CD14-positive monocyte (primary cell): ENCODE measurements at regions not wholly inside any gene's neighbourhood (a gene's known extent, or its start where the extent isn't known, plus 50 kb on each side); places are given as distances from the start of the nearest gene placed in this dataset.

Experiments used
- DNase-seq, 3 donors: peaks; one replicate each; pipeline ENCODE4 v3.0.0-alpha.2; 2011 to 2022
- H2AFZ ChIP-seq: 2 replicates; pipeline ENCODE4 v1.6.0; 2012; ENCODE audit warnings: mild to moderate bottlenecking, low read depth, low read length, inconsistent platforms; ENCODE audit not compliant: insufficient read depth, poor library complexity, severe bottlenecking
- H3K27ac ChIP-seq, 2 donors: 1 replicate in 1 of 2; 2 replicates in 1 of 2; pipeline ENCODE4 v1.5.1; 2012 to 2013; ENCODE audit warnings: low read length in 2 of 2, control low read depth in 1 of 2, inconsistent platforms in 1 of 2, low read depth in 1 of 2, mild to moderate bottlenecking in 1 of 2
- H3K27me3 ChIP-seq, 2 donors: one replicate each; pipeline versions ENCODE4 v1.6.0 to v1.6.1; 2011 to 2013; ENCODE audit warnings: low read length in 2 of 2; ENCODE audit not compliant: control insufficient read depth in 2 of 2, insufficient read depth in 2 of 2
- H3K36me3 ChIP-seq, 2 donors: replicated peaks in 1 of 2; 1 replicate in 1 of 2; 2 replicates in 1 of 2; pipeline versions ENCODE4 v1.5.1 to v1.6.1; 2012 to 2013; ENCODE audit warnings: low read length in 2 of 2, control low read depth in 1 of 2, inconsistent platforms in 1 of 2, mild to moderate bottlenecking in 1 of 2; ENCODE audit not compliant: insufficient read depth in 2 of 2, control insufficient read depth in 1 of 2
- H3K4me1 ChIP-seq, 2 donors: 1 replicate in 1 of 2; 2 replicates in 1 of 2; pipeline versions ENCODE4 v1.5.1 to v1.6.1; 2012 to 2013; ENCODE audit warnings: low read length in 2 of 2, control low read depth in 1 of 2, inconsistent platforms in 1 of 2, mild to moderate bottlenecking in 1 of 2, moderate library complexity in 1 of 2; ENCODE audit not compliant: insufficient read depth in 2 of 2, control insufficient read depth in 1 of 2
- H3K4me2 ChIP-seq: replicated peaks from 2 replicates; pipeline ENCODE3; 2012; ENCODE audit warnings: low read length, moderate library complexity, mild to moderate bottlenecking; ENCODE audit not compliant: poor library complexity, severe bottlenecking; ENCODE audit errors: extremely low read depth
- H3K4me3 ChIP-seq, 3 experiments: fragments of 200-600 bp in 1 of 3; sonication (generic) in 1 of 3; replicated peaks in 1 of 3; 1 replicate in 2 of 3; 2 replicates in 1 of 3; pipeline ENCODE4 v1.5.1; 2011 to 2013; ENCODE audit warnings: low read length in 3 of 3, mild to moderate bottlenecking in 3 of 3, control low read depth in 2 of 3, low read depth in 2 of 3, inconsistent platforms in 1 of 3, moderate library complexity in 1 of 3
- H3K79me2 ChIP-seq: 2 replicates; pipeline ENCODE4 v1.6.0; 2012; ENCODE audit warnings: mild to moderate bottlenecking, control low read depth, inconsistent platforms, low read length, moderate library complexity; ENCODE audit not compliant: insufficient read depth
- H3K9ac ChIP-seq: 2 replicates; pipeline ENCODE4 v1.6.0; 2017; ENCODE audit warnings: low read length, mild to moderate bottlenecking; ENCODE audit not compliant: insufficient read depth, poor library complexity, severe bottlenecking
- H3K9me3 ChIP-seq, 2 donors: replicated peaks in 1 of 2; 1 replicate in 1 of 2; 2 replicates in 1 of 2; pipeline versions ENCODE4 v1.5.1 to v1.6.1; 2012 to 2013; ENCODE audit warnings: low read length in 2 of 2, control low read depth in 1 of 2; ENCODE audit not compliant: control insufficient read depth in 1 of 2, insufficient read depth in 1 of 2
- H4K20me1 ChIP-seq: 2 replicates; pipeline ENCODE4 v1.6.0; 2012; ENCODE audit warnings: mild to moderate bottlenecking, low read length, control low read depth, moderate library complexity; ENCODE audit not compliant: insufficient read depth
- H3K27ac Mint-ChIP-seq, 7 donors: one replicate each; pipeline ENCODE4 v1.8.0; 2020; ENCODE audit warnings: mild to moderate bottlenecking in 7 of 7, mixed read lengths in 7 of 7, moderate library complexity in 6 of 7, inconsistent platforms in 2 of 7
- H3K27me3 Mint-ChIP-seq, 3 donors: one replicate each; pipeline ENCODE4 v1.8.0; 2021 to 2022; ENCODE audit warnings: low read depth in 3 of 3, mild to moderate bottlenecking in 3 of 3, mixed read lengths in 3 of 3, moderate library complexity in 3 of 3, inconsistent platforms in 1 of 3
- H3K36me3 Mint-ChIP-seq, 2 donors: one replicate each; pipeline ENCODE4 v1.8.0; 2020; ENCODE audit warnings: mixed read lengths in 2 of 2, inconsistent platforms in 1 of 2, mild to moderate bottlenecking in 1 of 2
- H3K4me1 Mint-ChIP-seq: one replicate; pipeline ENCODE4 v1.8.0; 2020; ENCODE audit warnings: mild to moderate bottlenecking, mixed read lengths
- H3K4me3 Mint-ChIP-seq, 2 donors: one replicate each; pipeline ENCODE4 v1.8.0; 2020; ENCODE audit warnings: mild to moderate bottlenecking in 2 of 2, mixed read lengths in 2 of 2, moderate library complexity in 1 of 2
- H3K9me3 Mint-ChIP-seq, 7 donors: one replicate each; pipeline ENCODE4 v1.8.0; 2020 to 2022; ENCODE audit warnings: mixed read lengths in 7 of 7, mild to moderate bottlenecking in 6 of 7, moderate library complexity in 6 of 7, inconsistent platforms in 2 of 7
- whole genome bisulfite sequencing: methylation state at CpG from one replicate; pipeline ENCODE4 v1.1.5; 2013; ENCODE audit warnings: missing lambda C conversion rate; ENCODE audit not compliant: insufficient coverage; 5-methylcytosine and 5-hydroxymethylcytosine counted together
- intact Hi-C, 2 donors: fragments of 100-400 bp; cut with micrococcal nuclease; formaldehyde crosslinking; loops; one replicate each; pipeline versions ENCODE4 v1.15.0 to v1.15.1; 2023
- TF ChIP-seq, protein P1 (sequence below): fragments of 200-600 bp; IDR thresholded peaks from one replicate; pipeline ENCODE4 v1.8.0; 2022; ENCODE audit warnings: antibody characterized with exemption, mild to moderate bottlenecking

- H3K79me2 ChIP-seq: no peaks in the 10 kb centered on the region
- no peaks in the 10 kb centered on the region for H3K9me3 ChIP-seq
- H3K27me3 Mint-ChIP-seq: peaks cover 3 to 10% (median 5%) of the 10 kb centered on the region in 3 donors
- no peaks in the 10 kb centered on the region for H3K4me1 ChIP-seq
- no peaks in the 10 kb centered on the region for H3K27me3 ChIP-seq
- H3K27ac ChIP-seq: no peak overlapping the region
- no peak overlapping the region for H3K9ac ChIP-seq
- no peak overlapping the region for H3K27ac Mint-ChIP-seq
- no peak overlapping the region for H3K4me2 ChIP-seq
- no peak overlapping the region for H2AFZ ChIP-seq
- TF ChIP-seq, protein P1, sequence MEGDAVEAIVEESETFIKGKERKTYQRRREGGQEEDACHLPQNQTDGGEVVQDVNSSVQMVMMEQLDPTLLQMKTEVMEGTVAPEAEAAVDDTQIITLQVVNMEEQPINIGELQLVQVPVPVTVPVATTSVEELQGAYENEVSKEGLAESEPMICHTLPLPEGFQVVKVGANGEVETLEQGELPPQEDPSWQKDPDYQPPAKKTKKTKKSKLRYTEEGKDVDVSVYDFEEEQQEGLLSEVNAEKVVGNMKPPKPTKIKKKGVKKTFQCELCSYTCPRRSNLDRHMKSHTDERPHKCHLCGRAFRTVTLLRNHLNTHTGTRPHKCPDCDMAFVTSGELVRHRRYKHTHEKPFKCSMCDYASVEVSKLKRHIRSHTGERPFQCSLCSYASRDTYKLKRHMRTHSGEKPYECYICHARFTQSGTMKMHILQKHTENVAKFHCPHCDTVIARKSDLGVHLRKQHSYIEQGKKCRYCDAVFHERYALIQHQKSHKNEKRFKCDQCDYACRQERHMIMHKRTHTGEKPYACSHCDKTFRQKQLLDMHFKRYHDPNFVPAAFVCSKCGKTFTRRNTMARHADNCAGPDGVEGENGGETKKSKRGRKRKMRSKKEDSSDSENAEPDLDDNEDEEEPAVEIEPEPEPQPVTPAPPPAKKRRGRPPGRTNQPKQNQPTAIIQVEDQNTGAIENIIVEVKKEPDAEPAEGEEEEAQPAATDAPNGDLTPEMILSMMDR: no peak
- H3K36me3 ChIP-seq: no peaks in the 10 kb centered on the region
- no peak overlapping the region for H3K4me3 Mint-ChIP-seq
- no peak overlapping the region for H3K4me3 ChIP-seq
- WGBS: 91% methylated on average over 8 of the region's 14 CpGs
- H3K9me3 Mint-ChIP-seq: peaks cover 0 to 3% (median 0%) of the 10 kb centered on the region in 7 donors
- intact Hi-C loops: no loop called here
- no peaks in the 10 kb centered on the region for H4K20me1 ChIP-seq
- DNase-seq: no peak
- H3K4me1 Mint-ChIP-seq: no peaks in the 10 kb centered on the region
- no peaks in the 10 kb centered on the region for H3K36me3 Mint-ChIP-seq
Observed at GRCh38 chr2:236333417-236334121, 69.4 kb upstream of the ASB18 start.

DNA sequence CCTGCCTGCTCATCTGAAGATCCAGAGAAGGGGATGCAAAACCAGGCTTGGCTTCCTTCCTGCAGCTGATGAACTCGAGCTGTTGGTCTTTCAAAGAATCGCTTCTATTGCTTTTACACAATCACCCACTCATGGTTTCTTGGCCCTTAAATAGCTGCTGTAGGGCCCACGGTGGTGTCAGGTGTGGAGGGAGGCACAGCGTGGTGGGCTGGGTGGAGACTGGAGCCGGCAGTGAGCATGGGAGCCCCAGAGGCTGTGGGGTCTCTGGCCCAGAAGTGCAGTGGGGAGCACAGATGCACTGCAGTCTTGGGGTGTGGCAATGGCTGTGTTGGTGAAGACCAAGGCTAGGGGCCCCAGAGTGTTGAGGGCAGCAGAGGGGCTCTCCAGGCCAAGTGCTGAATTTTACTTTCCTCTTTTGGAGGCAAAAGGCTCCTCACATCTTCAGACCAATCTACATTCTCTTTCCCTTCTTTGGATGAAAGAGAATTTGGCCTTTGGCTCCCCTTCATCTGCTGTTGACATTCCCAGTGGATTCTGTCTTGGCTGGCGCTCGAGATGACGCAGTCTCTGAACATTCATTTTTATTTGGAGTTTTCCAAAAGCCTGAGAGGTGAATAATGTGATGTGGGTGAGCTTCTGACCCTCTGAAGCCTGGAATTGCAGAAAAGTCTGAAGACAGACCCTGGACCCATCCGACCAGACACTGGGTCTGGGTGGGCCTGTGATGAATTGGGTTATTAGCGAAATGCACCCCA, 70.1 kb upstream of the ASB18 start:
- no peaks in the 10 kb centered on the region for H3K36me3 Mint-ChIP-seq
- H3K4me1 Mint-ChIP-seq: no peaks in the 10 kb centered on the region
- H3K27me3 Mint-ChIP-seq: peaks cover 3 to 13% (median 5%) of the 10 kb centered on the region in 3 donors

More for the DNA sequence above, 70.1 kb upstream of the ASB18 start:
- Histone ChIP-seq H3K4me3 (no peak overlapping the region), H2AFZ (no peak overlapping the region), H3K79me2 (no peaks in the 10 kb centered on the region), H3K4me2 (no peak overlapping the region), H3K4me1 (no peaks in the 10 kb centered on the region), H3K9me3 (no peaks in the 10 kb centered on the region), H3K27ac (no peak overlapping the region), H3K9ac (no peak overlapping the region), H3K27me3 (no peaks in the 10 kb centered on the region), H3K36me3 (no peaks in the 10 kb centered on the region), H4K20me1 (no peaks in the 10 kb centered on the region)
- intact Hi-C loops: no loop called here
- H3K27ac Mint-ChIP-seq: no peak overlapping the region
- no peak overlapping the region for H3K4me3 Mint-ChIP-seq
- no peak for DNase-seq
- H3K9me3 Mint-ChIP-seq: peaks cover 0 to 3% (median 0%) of the 10 kb centered on the region in 7 donors
- 98% methylated on average over 6 of the region's 10 CpGs for WGBS
- TF ChIP-seq, protein P1: no peak
